Lower leg skin (tissue), 4 donors: ENCODE measurements at regions not wholly inside any gene's neighbourhood (a gene's known extent, or its start where the extent isn't known, plus 50 kb on each side); places are given as distances from the start of the nearest gene placed in this dataset.
"Not testable (repeated sequence)": the region's sequence is repeated elsewhere in the genome, so short reads cannot be mapped to it uniquely, and the experiment has no call there.

Source experiments
- DNase-seq, 2 donors: peaks; one replicate each; pipeline ENCODE4 v3.0.0-alpha.2; 2019; ENCODE audit warnings: low spot score in 2 of 2
- H3K4me3 ChIP-seq: fragments of 200-600 bp; sonication (generic); 2 replicates; pipeline ENCODE4 v1.5.1; 2017; ENCODE audit warnings: mild to moderate bottlenecking, low read depth; ENCODE audit not compliant: poor library complexity, severe bottlenecking
- CTCF ChIP-seq, 3 donors: fragments of 450-650 bp; IDR thresholded peaks; one replicate each; pipeline ENCODE4 v1.5.1; 2016; ENCODE audit warnings: antibody characterized with exemption in 3 of 3, mild to moderate bottlenecking in 3 of 3, moderate library complexity in 2 of 3
- POLR2A ChIP-seq, 2 donors: fragments of 450-650 bp; IDR thresholded peaks; one replicate each; pipeline ENCODE4 v1.6.1; 2016 to 2017; ENCODE audit warnings: antibody characterized with exemption in 2 of 2, mild to moderate bottlenecking in 1 of 2, moderate library complexity in 1 of 2
- WGBS, 2 donors: methylation state at CpG; one replicate each; pipeline ENCODE4 v1.1.5; 2018; 5-methylcytosine and 5-hydroxymethylcytosine counted together
- intact Hi-C: fragments of 100-400 bp; cut with DNase I; formaldehyde crosslinking; loops from one replicate; pipeline ENCODE4 v1.15.0; 2023; ENCODE audit warnings: low total_unique reads

- WGBS, 2 donors, result 88 to 93% methylated on average over 1 of the region's 1 CpG
- H3K4me3 ChIP-seq, result no peak overlapping the region
- DNase-seq, result no peak
- intact Hi-C loops, result no loop called here
- TF ChIP-seq POLR2A (IDR thresholded peaks at IDR 0.05) (no peak), CTCF (IDR thresholded peaks at IDR 0.05) (no peak)
Observed at GRCh38 chr12:91478500-91478899, 295.9 kb upstream of the DCN start.

DNA sequence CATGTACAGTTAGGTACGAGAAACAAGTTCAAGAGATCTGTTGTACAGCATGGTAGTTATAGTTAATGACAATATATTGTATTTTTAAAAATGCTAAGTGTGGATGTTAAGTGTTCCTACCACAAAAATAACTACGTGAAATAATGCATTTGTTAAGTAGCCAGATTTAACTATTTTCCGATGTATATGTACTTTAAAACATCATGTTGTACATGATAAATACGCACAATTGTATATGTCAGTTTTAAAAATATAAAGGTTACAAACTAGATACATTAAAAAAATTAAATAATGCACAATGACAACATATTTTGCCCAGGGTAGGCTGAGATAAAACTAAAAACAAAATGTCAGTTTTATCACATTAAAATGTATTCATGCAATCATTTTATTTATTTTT is 285.1 kb upstream of the DCN start:
- WGBS, 2 donors, result 90 to 91% methylated on average over 4 of the region's 4 CpGs
- no peak for TF ChIP-seq POLR2A (IDR thresholded peaks at IDR 0.05)
- no peak for TF ChIP-seq CTCF (IDR thresholded peaks at IDR 0.05)
- intact Hi-C loops, result no loop called here
- no peak for DNase-seq
- no peak overlapping the region for H3K4me3 ChIP-seq

DNA sequence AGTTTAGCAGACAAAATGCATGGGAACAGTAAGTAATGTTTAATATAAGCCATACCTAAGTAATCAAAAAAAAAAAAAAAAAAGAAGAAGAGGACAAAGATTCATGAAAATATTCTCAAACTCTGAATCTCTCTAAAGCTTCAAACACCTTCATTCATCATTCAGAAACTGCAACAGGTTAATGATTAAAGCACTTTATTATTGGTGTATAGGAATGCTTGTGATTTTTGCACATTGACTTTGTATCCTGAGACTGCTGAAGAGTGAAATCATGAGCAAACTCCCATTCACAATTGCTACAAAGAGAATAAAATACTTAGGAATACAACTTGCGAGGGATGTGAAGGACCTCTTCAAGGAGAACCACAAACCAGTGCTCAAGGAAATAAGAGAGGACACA is 278.4 kb upstream of the DCN start:
- TF ChIP-seq POLR2A (IDR thresholded peaks at IDR 0.05), result no peak
- H3K4me3 ChIP-seq, result no peak overlapping the region
- 100% methylated on average over 1 of the region's 1 CpG for WGBS, 2 donors
- no peak for DNase-seq
- intact Hi-C loops, result no loop called here

- intact Hi-C loops, result no loop called here
- DNase-seq, result no peak
- no peak overlapping the region for H3K4me3 ChIP-seq
- 88 to 89% methylated on average over 1 of the region's 1 CpG for WGBS, 2 donors
- TF ChIP-seq POLR2A (IDR thresholded peaks at IDR 0.05), result no peak
- TF ChIP-seq CTCF (IDR thresholded peaks at IDR 0.05), result no peak
Observed at GRCh38 chr12:91460469-91460868, 277.9 kb upstream of the DCN start.

DNA sequence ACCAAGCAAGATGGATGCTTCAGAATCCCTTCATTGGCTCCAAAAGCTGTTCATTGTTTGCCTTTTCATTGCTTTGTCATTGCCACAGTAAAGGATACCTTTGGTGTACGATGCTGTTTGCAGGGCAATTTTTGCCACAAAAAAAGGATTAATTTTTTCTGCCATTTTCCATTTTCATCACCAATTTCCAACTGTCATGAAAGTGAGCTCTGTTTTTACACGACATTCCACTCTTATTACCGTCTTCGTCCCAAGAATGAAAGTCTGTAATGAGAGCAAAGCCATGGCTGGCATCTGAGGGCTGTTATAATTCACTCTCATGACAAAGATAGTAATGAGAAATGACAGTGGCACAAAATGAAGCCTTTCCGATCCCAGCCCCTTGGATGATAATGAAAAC is 272.7 kb upstream of the DCN start:
- 68 to 73% methylated on average over 5 of the region's 5 CpGs for WGBS, 2 donors
- intact Hi-C loops, result no loop called here
- H3K4me3 ChIP-seq, result no peak overlapping the region
- TF ChIP-seq POLR2A (IDR thresholded peaks at IDR 0.05) (no peak), CTCF (IDR thresholded peaks at IDR 0.05) (no peak)
- DNase-seq, result no peak

DNA sequence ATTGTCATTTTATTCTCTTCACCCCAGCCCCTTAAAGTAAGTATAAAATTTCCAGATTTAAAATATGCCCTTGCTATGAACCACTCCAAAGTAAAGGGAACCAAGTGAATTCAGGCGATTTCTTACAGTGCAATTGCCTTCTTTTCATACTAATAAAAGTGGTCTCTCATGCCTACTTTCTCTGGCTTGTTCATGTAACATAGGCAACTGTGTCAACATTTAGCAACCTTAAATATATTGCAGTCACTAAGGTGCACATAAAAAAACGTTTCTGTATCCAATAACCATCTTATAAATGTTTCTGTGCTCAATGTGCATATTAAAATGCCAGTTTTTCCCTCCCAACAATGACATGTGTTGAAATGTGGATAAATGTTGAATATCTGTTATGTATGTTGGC is 271.6 kb upstream of the DCN start:
- 54 to 58% methylated on average over 2 of the region's 2 CpGs for WGBS, 2 donors
- no peak overlapping the region for H3K4me3 ChIP-seq
- intact Hi-C loops, result no loop called here

DNA sequence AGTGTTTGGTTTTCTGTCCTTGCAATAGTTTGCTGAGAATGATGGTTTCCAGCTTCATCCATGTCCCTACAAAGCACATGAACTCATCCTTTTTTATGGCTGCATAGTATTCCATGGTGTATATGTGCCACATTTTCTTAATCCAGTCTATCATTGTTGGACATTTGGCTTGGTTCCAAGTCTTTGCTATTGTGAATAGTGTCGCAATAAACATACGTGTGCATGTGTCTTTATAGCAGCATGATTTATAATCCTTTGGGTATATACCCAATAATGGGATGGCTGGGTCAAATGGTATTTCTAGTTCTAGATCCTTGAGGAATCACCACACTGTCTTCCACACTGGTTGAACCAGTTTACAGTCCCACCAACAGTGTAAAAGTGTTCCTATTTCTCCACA is 269.8 kb upstream of the DCN start:
- intact Hi-C loops, result not testable (repeated sequence)
- 79 to 87% methylated on average over 2 of the region's 2 CpGs for WGBS, 2 donors

More for the DNA sequence above, 271.6 kb upstream of the DCN start:
- TF ChIP-seq POLR2A (IDR thresholded peaks at IDR 0.05) (no peak), CTCF (IDR thresholded peaks at IDR 0.05) (no peak)
- DNase-seq, result no peak

More for the DNA sequence above, 269.8 kb upstream of the DCN start:
- not testable (repeated sequence) for DNase-seq, H3K4me3 ChIP-seq
